H9 (cell line): ENCODE measurements at regions not wholly inside any gene's neighbourhood (a gene's known extent, or its start where the extent isn't known, plus 50 kb on each side); places are given as distances from the start of the nearest gene placed in this dataset.
A peak's percentile ranks its signal among the peaks of the same experiment; 100 is the strongest.

Experiments used
- DNase-seq: peaks from one replicate; pipeline ENCODE4 v3.0.0-alpha.2; 2017
- H2AFZ ChIP-seq: one replicate; pipeline ENCODE4 v1.6.1; 2013; ENCODE audit warnings: mild to moderate bottlenecking, low read length, control low read depth, moderate library complexity
- H2AK5ac ChIP-seq: 2 replicates; pipeline ENCODE4 v1.6.1; 2013; ENCODE audit warnings: low read length, control low read depth, mixed read lengths; ENCODE audit not compliant: insufficient read length
- H2BK120ac ChIP-seq: one replicate; pipeline ENCODE4 v1.6.1; 2013; ENCODE audit warnings: low read depth, mild to moderate bottlenecking, low read length, control low read depth, inconsistent platforms; ENCODE audit not compliant: poor library complexity, severe bottlenecking
- H2BK12ac ChIP-seq: 2 replicates; pipeline ENCODE4 v1.6.1; 2013; ENCODE audit warnings: low read length, control low read depth, mixed read lengths, low read depth; ENCODE audit not compliant: insufficient read length
- H2BK15ac ChIP-seq: 2 replicates; pipeline ENCODE4 v1.6.1; 2013; ENCODE audit warnings: low read depth, low read length, control low read depth
- H2BK20ac ChIP-seq: one replicate; pipeline ENCODE4 v1.6.1; 2013; ENCODE audit warnings: low read depth, mild to moderate bottlenecking, low read length, control low read depth, inconsistent platforms; ENCODE audit not compliant: poor library complexity, severe bottlenecking
- H2BK5ac ChIP-seq: 2 replicates; pipeline ENCODE4 v1.6.1; 2013; ENCODE audit warnings: low read length, control low read depth, mixed read lengths; ENCODE audit not compliant: insufficient read length
- H3K14ac ChIP-seq: 2 replicates; pipeline ENCODE4 v1.6.1; 2013; ENCODE audit warnings: low read length, control low read depth; ENCODE audit not compliant: insufficient read depth
- H3K18ac ChIP-seq: 2 replicates; pipeline ENCODE4 v1.6.1; 2013; ENCODE audit warnings: low read depth, mild to moderate bottlenecking, mixed read lengths, low read length, control low read depth; ENCODE audit not compliant: insufficient read length
- H3K23ac ChIP-seq: 2 replicates; pipeline ENCODE4 v1.6.1; 2013; ENCODE audit warnings: low read length, control low read depth, mixed read lengths, low read depth; ENCODE audit not compliant: insufficient read length
- H3K23me2 ChIP-seq: 2 replicates; pipeline ENCODE4 v1.6.1; 2013; ENCODE audit warnings: low read depth, mild to moderate bottlenecking, mixed read lengths, low read length, control low read depth; ENCODE audit not compliant: insufficient read length, poor library complexity, severe bottlenecking
- H3K27ac ChIP-seq: 2 replicates; pipeline ENCODE4 v1.5.1; 2013; ENCODE audit warnings: low read length, control low read depth, mixed read lengths, low read depth; ENCODE audit not compliant: insufficient read length
- H3K27me3 ChIP-seq: 2 replicates; pipeline ENCODE4 v1.6.1; 2013; ENCODE audit warnings: low read length, control low read depth, inconsistent platforms; ENCODE audit not compliant: insufficient read depth
- H3K4ac ChIP-seq: 2 replicates; pipeline ENCODE4 v1.6.1; 2013; ENCODE audit warnings: low read depth, mild to moderate bottlenecking, control low read depth, inconsistent platforms, low read length, moderate library complexity
- H3K4me1 ChIP-seq: 2 replicates; pipeline ENCODE4 v1.6.1; 2013; ENCODE audit warnings: low read length, control low read depth, inconsistent platforms; ENCODE audit not compliant: insufficient read depth
- H3K4me2 ChIP-seq: 2 replicates; pipeline ENCODE4 v1.6.1; 2013; ENCODE audit warnings: low read length, control low read depth, mixed read lengths; ENCODE audit not compliant: insufficient read length, insufficient read depth
- H3K56ac ChIP-seq: 2 replicates; pipeline ENCODE4 v1.6.1; 2013; ENCODE audit warnings: low read depth, mild to moderate bottlenecking, mixed read lengths, low read length, control low read depth; ENCODE audit not compliant: insufficient read length
- H3K79me1 ChIP-seq: 2 replicates; pipeline ENCODE4 v1.6.1; 2013; ENCODE audit warnings: low read depth, mild to moderate bottlenecking, moderate library complexity, low read length, control low read depth, inconsistent platforms; ENCODE audit not compliant: insufficient read depth, poor library complexity, severe bottlenecking
- H3K79me2 ChIP-seq: 2 replicates; pipeline ENCODE4 v1.6.1; 2013; ENCODE audit warnings: low read length, control low read depth, inconsistent platforms; ENCODE audit not compliant: insufficient read depth
- H3K9ac ChIP-seq: 2 replicates; pipeline ENCODE4 v1.6.1; 2013; ENCODE audit warnings: low read length, control low read depth, mixed read lengths; ENCODE audit not compliant: insufficient read length; ENCODE audit errors: extremely low read depth
- H3K9me3 ChIP-seq: one replicate; pipeline ENCODE4 v1.6.1; 2013; ENCODE audit warnings: low read depth, low read length, inconsistent platforms; ENCODE audit not compliant: control insufficient read depth
- H3T11ph ChIP-seq: one replicate; pipeline ENCODE4 v1.6.1; 2013; ENCODE audit warnings: mild to moderate bottlenecking, low read length, control low read depth, inconsistent platforms
- H4K20me1 ChIP-seq: one replicate; pipeline ENCODE4 v1.6.1; 2013; ENCODE audit not compliant: control insufficient read depth, insufficient read length, insufficient read depth
- H4K5ac ChIP-seq: 2 replicates; pipeline ENCODE4 v1.6.1; 2013; ENCODE audit warnings: low read depth, mild to moderate bottlenecking, mixed read lengths, low read length, control low read depth; ENCODE audit not compliant: insufficient read length
- H4K8ac ChIP-seq: replicated peaks from 2 replicates; pipeline ENCODE4 v1.6.1; 2013; ENCODE audit warnings: low read length, control low read depth, mixed read lengths, low read depth; ENCODE audit not compliant: insufficient read length
- H4K91ac ChIP-seq: 2 replicates; pipeline ENCODE4 v1.6.1; 2013; ENCODE audit warnings: low read depth, mild to moderate bottlenecking, moderate library complexity, mixed read lengths, low read length, control low read depth; ENCODE audit not compliant: insufficient read length
- H3K27ac Mint-ChIP-seq, 3 experiments: 2 replicates in 2 of 3; 3 replicates in 1 of 3; pipeline ENCODE4 v1.8.0; 2020 to 2021; ENCODE audit warnings: mixed read lengths in 3 of 3, mild to moderate bottlenecking in 1 of 3, moderate library complexity in 1 of 3
- H3K27me3 Mint-ChIP-seq: 2 replicates; pipeline ENCODE4 v1.8.0; 2021; ENCODE audit warnings: low read depth, mild to moderate bottlenecking, moderate library complexity, mixed read lengths
- H3K36me3 Mint-ChIP-seq, 3 experiments: 2 replicates in 2 of 3; 3 replicates in 1 of 3; pipeline ENCODE4 v1.8.0; 2020 to 2021; ENCODE audit warnings: low read depth in 3 of 3, mixed read lengths in 3 of 3; ENCODE audit not compliant: insufficient read depth in 1 of 3
- H3K4me1 Mint-ChIP-seq, 2 experiments: 2 replicates each; pipeline ENCODE4 v1.8.0; 2020; ENCODE audit warnings: mixed read lengths in 2 of 2
- H3K4me3 Mint-ChIP-seq, 2 experiments: 2 replicates in 1 of 2; 3 replicates in 1 of 2; pipeline ENCODE4 v1.8.0; 2020 to 2021; ENCODE audit warnings: mild to moderate bottlenecking in 2 of 2, mixed read lengths in 2 of 2, moderate library complexity in 1 of 2
- H3K9me3 Mint-ChIP-seq, 2 experiments: 2 replicates in 1 of 2; 3 replicates in 1 of 2; pipeline ENCODE4 v1.8.0; 2020; ENCODE audit warnings: mild to moderate bottlenecking in 2 of 2, mixed read lengths in 2 of 2, moderate library complexity in 1 of 2
- WGBS: extraction: QIAGEN DNeasy Blood & Tissue Kit; methylation state at CpG from one replicate; pipeline ENCODE4 v1.1.7; 2013; ENCODE audit warnings: missing lambda C conversion rate, low lambda C conversion rate, mixed read lengths; ENCODE audit not compliant: insufficient read length; ENCODE audit errors: extremely low coverage; 5-methylcytosine and 5-hydroxymethylcytosine counted together
- TF ChIP-seq, protein P1 (sequence below): fragments of 200-600 bp; sonication (generic); conservative IDR thresholded peaks from 3 replicates; pipeline ENCODE4 v1.8.0; 2021; ENCODE audit warnings: antibody characterized with exemption, mild to moderate bottlenecking

DNA sequence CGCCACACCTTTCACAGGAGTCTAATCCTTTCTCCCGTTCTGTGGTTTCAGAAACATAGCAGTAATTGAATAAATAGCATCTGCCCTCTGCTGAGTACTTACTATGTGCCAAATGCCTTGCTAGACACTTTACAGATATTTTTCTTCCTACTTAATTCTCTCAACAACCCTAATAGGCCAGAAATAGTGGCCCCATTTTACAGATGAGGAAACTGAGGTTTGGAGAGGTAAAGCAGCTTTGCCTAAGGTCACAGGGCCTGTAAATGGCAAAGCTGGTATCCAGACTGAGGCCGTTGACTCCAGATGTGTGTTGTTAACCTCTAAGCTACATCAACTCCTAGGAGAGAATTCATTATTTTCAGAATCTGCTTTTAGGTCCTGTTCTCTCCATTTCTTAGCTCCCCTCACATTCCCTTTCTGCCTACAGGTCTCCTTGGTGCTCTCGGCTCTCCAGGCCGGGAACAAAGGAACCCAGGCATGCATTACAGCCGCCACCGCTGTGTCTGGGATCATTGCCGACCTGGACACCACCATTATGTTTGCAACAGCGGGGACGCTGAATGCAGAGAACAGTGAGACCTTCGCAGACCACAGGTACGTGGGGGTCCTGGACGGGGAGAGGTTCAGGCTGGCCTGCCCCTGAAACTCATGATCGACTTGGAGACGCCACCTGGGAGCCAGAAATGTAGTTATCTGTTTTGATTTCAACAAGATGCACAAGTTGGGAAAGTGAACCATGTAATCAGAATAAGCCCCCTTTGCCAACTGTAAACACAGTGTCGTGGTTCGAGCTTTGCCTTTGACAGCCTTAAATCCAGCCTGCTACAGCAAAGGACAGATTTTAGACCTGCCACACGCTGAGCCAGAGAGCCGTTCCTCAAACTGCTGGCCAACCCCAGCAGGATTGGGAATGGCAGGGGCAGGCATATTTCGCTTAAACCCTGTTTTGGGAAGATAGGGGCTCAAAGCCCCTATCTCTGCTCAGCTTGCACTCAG lies 246.5 kb upstream of the TPM1 start:
- Mint-ChIP-seq H3K4me1 (peaks cover 53 to 54% of the 10 kb centered on the region in 2 experiments), H3K36me3 (peaks cover 0 to 8% (median 4%) of the 10 kb centered on the region in 3 experiments; a peak in 4 of 7 replicates)

More for the DNA sequence above, 246.5 kb upstream of the TPM1 start:
- Histone ChIP-seq H3K9me3 (no peaks in the 10 kb centered on the region), H3K18ac (no peak overlapping the region), H4K8ac (no peak overlapping the region), H3K14ac (no peak overlapping the region), H3K4me1 (no peaks in the 10 kb centered on the region), H4K5ac (no peak overlapping the region), H3K4ac (no peak overlapping the region), H3T11ph (no peak overlapping the region), H3K23ac (no peak overlapping the region), H4K91ac (no peak overlapping the region), H2BK120ac (no peak overlapping the region), H2BK20ac (no peak overlapping the region), H2BK5ac (no peak overlapping the region), H3K27me3 (no peaks in the 10 kb centered on the region), H3K79me1 (no peaks in the 10 kb centered on the region), H3K27ac (no peak overlapping the region), H3K23me2 (no peaks in the 10 kb centered on the region), H3K4me2 (no peak overlapping the region), H2AFZ (no peak overlapping the region), H3K9ac (no peak overlapping the region), H4K20me1 (no peaks in the 10 kb centered on the region), H3K56ac (no peak overlapping the region), H2AK5ac (no peak overlapping the region), H2BK15ac (no peak overlapping the region), H3K79me2 (no peaks in the 10 kb centered on the region), H2BK12ac (no peak overlapping the region)
- DNase-seq = no peak
- no peak overlapping the region for H3K4me3 Mint-ChIP-seq
- TF ChIP-seq, protein P1, sequence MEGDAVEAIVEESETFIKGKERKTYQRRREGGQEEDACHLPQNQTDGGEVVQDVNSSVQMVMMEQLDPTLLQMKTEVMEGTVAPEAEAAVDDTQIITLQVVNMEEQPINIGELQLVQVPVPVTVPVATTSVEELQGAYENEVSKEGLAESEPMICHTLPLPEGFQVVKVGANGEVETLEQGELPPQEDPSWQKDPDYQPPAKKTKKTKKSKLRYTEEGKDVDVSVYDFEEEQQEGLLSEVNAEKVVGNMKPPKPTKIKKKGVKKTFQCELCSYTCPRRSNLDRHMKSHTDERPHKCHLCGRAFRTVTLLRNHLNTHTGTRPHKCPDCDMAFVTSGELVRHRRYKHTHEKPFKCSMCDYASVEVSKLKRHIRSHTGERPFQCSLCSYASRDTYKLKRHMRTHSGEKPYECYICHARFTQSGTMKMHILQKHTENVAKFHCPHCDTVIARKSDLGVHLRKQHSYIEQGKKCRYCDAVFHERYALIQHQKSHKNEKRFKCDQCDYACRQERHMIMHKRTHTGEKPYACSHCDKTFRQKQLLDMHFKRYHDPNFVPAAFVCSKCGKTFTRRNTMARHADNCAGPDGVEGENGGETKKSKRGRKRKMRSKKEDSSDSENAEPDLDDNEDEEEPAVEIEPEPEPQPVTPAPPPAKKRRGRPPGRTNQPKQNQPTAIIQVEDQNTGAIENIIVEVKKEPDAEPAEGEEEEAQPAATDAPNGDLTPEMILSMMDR = no peak
- peak overlapping the region in 2 of 3 experiments; percentile 10 to 68; a peak in 1 of 7 replicates for H3K27ac Mint-ChIP-seq
- H3K27me3 Mint-ChIP-seq = no peaks in the 10 kb centered on the region
- H3K9me3 Mint-ChIP-seq = no peaks in the 10 kb centered on the region
- no CpG with 5 or more reads among the region's 20 CpGs for WGBS
